Effector memory CD8-positive, alpha-beta T cell (primary cell): ENCODE measurements at regions not wholly inside any gene's neighbourhood (a gene's known extent, or its start where the extent isn't known, plus 50 kb on each side); places are given as distances from the start of the nearest gene placed in this dataset.

Experiments
- ATAC-seq: fragments of 150-1000 bp; cut with Tn5 transposase; replicated peaks from 2 replicates; pipeline ENCODE4 v1.10.0; 2021; ENCODE audit warnings: mild to moderate bottlenecking, moderate library complexity
- DNase-seq, 3 experiments: peaks; one replicate each; pipeline ENCODE4 v3.0.0; 2021
- H3K27ac Mint-ChIP-seq, 2 donors: one replicate each; pipeline ENCODE4 v1.8.0; 2022; ENCODE audit warnings: mild to moderate bottlenecking in 2 of 2, mixed read lengths in 2 of 2, moderate library complexity in 2 of 2
- H3K27me3 Mint-ChIP-seq, 2 donors: one replicate each; pipeline ENCODE4 v1.8.0; 2022; ENCODE audit warnings: mixed read lengths in 2 of 2
- H3K36me3 Mint-ChIP-seq: one replicate; pipeline ENCODE4 v1.8.0; 2022; ENCODE audit warnings: mild to moderate bottlenecking, moderate library complexity, mixed read lengths; ENCODE audit not compliant: insufficient read depth
- H3K4me1 Mint-ChIP-seq, 2 donors: one replicate each; pipeline ENCODE4 v1.8.0; 2022; ENCODE audit warnings: low read depth in 2 of 2, mixed read lengths in 2 of 2
- H3K4me3 Mint-ChIP-seq, 2 donors: one replicate each; pipeline ENCODE4 v1.8.0; 2022; ENCODE audit warnings: mild to moderate bottlenecking in 2 of 2, mixed read lengths in 2 of 2, moderate library complexity in 2 of 2
- H3K9me3 Mint-ChIP-seq, 2 donors: one replicate each; pipeline ENCODE4 v1.8.0; 2022; ENCODE audit warnings: mixed read lengths in 2 of 2

DNA sequence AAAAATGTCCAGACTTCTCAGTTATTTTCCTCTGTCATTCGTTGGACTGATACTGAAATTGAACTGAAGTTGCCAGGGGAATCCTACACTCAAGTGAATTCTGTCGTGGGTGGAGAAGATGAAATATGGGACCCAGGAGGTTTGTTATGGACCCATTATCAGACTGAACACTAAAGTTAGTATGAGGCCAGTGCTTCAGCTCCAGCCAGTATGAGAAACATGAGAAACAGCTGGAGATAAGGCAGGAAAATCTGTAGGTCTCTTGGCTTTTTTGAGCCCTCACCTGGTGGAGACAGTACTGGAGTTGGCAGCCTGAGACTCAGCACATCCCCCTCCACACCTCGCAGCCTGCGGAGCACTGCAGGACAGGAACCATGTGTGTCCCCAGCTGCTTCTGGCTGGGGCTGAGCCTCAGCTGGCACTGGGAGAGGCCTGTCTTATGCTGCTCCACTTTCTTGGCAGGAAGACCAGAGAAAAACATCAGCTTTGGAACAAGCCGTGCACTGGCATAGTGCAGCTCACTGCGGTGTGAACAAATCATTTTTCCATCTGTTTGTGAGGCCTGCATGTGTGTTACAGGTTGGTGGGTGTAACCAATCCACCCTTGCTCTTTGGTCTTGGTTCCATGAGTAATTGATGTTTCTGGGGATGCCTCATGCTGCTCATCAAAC is 641.0 kb downstream of the FGF9 start:
- H3K9me3 Mint-ChIP-seq, result peaks cover 0 to 3% of the 10 kb centered on the region in 2 donors
- no peak overlapping the region for H3K4me3 Mint-ChIP-seq
- peaks cover 5 to 8% of the 10 kb centered on the region in 2 donors for H3K27me3 Mint-ChIP-seq
- ATAC-seq (no peak), DNase-seq (no peak)
- no peaks in the 10 kb centered on the region for H3K4me1 Mint-ChIP-seq
- no peak overlapping the region for H3K27ac Mint-ChIP-seq
- no peaks in the 10 kb centered on the region for H3K36me3 Mint-ChIP-seq

DNA sequence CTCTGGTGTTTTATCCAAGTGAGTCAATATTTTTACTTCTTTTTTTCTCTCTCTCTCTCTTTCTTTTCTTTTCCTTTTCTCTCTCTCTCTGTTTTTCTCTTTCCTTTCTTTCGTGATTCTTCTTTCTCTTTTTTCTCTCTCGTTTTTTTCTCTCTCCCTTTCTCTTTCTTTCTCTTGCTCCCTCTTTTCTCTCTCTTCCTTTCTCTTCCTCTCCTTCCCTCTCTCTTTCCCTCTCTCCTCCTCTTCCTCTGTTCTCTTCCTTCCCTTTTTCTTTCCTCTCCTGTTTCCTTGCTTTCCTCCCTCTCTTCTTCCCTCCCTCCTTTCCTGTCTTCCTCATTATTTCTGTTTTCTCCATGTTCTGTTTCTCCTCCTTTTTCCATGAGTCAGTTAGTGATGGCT is 641.5 kb downstream of the FGF9 start:
- Mint-ChIP-seq H3K4me3 (no peak overlapping the region), H3K27ac (no peak overlapping the region), H3K4me1 (no peaks in the 10 kb centered on the region), H3K36me3 (no peaks in the 10 kb centered on the region), H3K27me3 (peaks cover 3 to 6% of the 10 kb centered on the region in 2 donors), H3K9me3 (peaks cover 0 to 2% of the 10 kb centered on the region in 2 donors)
- ATAC-seq, result no peak
- DNase-seq, result no peak

DNA sequence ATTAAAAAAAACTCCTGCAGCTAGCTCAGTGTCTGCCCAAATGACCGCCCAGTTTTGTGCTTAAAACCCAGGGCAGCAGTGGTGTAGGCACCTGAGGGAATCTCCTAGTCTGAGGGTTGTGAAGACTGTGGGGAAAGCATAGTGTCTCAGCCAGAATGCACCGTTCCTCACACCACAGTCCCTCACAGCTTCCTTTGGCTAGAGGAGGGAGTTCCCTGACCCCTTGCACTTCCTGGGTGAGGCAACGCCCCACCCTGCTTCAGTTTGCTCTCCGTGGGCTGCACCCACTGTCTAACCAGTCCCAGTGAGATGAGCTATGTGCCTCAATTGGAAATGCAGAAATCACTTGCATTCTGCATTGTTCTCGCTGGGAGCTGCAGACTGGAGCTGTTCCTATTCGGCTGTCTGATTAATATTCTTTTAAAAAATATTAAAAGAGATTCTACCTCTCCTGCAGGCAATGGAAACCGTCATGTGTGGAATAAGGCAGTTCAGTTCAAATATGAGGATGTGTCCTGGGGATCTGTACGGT is 645.7 kb downstream of the FGF9 start:
- Mint-ChIP-seq H3K4me1 (no peaks in the 10 kb centered on the region), H3K9me3 (no peaks in the 10 kb centered on the region), H3K27me3 (peaks cover 17% of the 10 kb centered on the region in 2 donors), H3K4me3 (no peak overlapping the region), H3K27ac (no peak overlapping the region), H3K36me3 (no peaks in the 10 kb centered on the region)
- DNase-seq (no peak), ATAC-seq (no peak)

DNA sequence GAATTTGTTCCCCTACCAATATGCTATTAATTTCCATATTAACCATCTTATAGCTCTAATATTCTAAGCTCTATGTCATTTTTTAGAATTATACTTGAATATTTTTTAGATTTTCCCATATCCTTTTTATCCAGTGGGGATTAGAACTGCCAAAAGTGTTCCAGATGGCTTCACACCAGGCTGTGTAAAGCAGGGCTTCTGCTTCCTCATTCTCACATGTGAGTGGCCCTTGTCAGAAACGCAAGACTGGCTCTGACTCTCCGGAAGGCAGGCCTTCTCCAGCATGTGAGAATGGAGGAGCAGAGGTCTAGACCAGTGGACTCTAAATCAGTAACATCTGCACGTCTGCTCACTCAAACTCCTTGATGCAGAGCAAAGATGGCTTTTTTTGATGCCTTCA is 650.1 kb downstream of the FGF9 start:
- Mint-ChIP-seq H3K4me3 (no peak overlapping the region), H3K9me3 (no peaks in the 10 kb centered on the region), H3K27ac (no peak overlapping the region), H3K36me3 (no peaks in the 10 kb centered on the region), H3K27me3 (peaks cover 28 to 36% of the 10 kb centered on the region in 2 donors), H3K4me1 (no peaks in the 10 kb centered on the region)
- ATAC-seq (no peak), DNase-seq (no peak)

DNA sequence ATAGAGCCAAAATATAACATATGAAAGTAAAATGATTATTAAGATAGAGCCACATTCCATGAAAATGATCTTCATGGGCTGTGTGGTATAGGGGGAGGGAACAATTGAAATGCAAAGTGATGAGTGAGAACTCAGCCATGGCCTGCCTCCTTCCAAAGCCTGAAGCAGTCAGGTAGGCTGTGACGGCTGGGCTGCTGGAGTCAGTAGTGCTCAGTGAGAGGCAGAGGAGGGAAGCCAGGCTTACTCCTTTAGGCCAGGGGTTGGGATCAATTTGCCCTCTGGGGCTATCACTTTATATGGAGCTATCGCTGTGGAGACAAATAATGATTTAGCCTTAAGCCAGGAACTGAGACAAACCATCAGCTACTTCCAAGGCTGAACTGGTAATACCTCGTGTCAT is 654.9 kb downstream of the FGF9 start:
- H3K4me3 Mint-ChIP-seq, result no peak overlapping the region
- H3K9me3 Mint-ChIP-seq, result no peaks in the 10 kb centered on the region
- H3K4me1 Mint-ChIP-seq, result no peaks in the 10 kb centered on the region
- H3K27me3 Mint-ChIP-seq, result peaks cover 12 to 21% of the 10 kb centered on the region in 2 donors
- H3K27ac Mint-ChIP-seq, result no peak overlapping the region
- no peak for ATAC-seq
- no peaks in the 10 kb centered on the region for H3K36me3 Mint-ChIP-seq
- DNase-seq, result no peak

DNA sequence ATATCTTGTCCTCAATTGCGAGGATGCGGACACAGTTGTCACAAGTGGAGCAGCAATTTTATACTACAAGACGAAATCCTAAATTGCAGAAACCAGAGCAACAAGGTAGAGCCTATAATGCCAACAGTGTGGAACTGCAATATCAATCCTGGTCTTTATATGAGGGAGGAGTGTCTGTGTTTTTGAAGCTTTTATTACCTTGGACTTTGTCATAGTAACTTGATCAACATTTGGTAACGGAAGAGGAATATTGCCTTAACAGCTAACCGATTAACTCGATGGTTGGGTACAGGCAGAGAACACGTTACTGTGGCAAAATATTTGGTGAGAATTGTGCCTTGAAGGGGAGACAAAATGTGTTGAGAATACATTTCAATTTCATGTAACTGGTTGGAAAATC is 661.5 kb downstream of the FGF9 start:
- no peak for ATAC-seq
- no peak overlapping the region for H3K27ac Mint-ChIP-seq
- H3K4me3 Mint-ChIP-seq, result no peak overlapping the region
- H3K36me3 Mint-ChIP-seq, result no peaks in the 10 kb centered on the region
- DNase-seq, result no peak
- H3K9me3 Mint-ChIP-seq, result peaks cover 0 to 4% of the 10 kb centered on the region in 2 donors
- no peaks in the 10 kb centered on the region for H3K4me1 Mint-ChIP-seq
- H3K27me3 Mint-ChIP-seq, result no peaks in the 10 kb centered on the region

DNA sequence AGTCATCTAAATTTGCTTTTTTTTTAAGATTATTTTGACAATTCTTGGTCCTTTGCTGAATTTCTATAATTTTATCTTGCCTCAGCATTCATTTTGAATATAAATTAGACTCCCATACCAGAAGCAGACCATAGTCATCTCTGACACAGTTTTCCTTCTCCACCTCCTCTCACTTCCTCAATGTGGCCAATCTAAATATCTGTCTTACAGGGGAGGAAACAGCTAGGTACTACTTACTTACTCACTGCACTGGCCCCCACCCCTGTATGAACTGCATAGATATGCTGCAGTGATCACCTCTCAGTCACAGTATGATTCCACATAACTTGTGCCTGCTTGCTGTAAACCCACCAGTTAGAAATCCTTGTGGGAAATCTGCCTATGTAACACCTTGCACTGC is 665.6 kb downstream of the FGF9 start:
- no peak for ATAC-seq
- no peak overlapping the region for H3K4me3 Mint-ChIP-seq
- H3K27me3 Mint-ChIP-seq, result peaks cover 0 to 10% of the 10 kb centered on the region in 2 donors
- H3K4me1 Mint-ChIP-seq, result no peaks in the 10 kb centered on the region
- no peak for DNase-seq
- H3K27ac Mint-ChIP-seq, result no peak overlapping the region
- H3K9me3 Mint-ChIP-seq, result peaks cover 0 to 9% of the 10 kb centered on the region in 2 donors
- no peaks in the 10 kb centered on the region for H3K36me3 Mint-ChIP-seq

DNA sequence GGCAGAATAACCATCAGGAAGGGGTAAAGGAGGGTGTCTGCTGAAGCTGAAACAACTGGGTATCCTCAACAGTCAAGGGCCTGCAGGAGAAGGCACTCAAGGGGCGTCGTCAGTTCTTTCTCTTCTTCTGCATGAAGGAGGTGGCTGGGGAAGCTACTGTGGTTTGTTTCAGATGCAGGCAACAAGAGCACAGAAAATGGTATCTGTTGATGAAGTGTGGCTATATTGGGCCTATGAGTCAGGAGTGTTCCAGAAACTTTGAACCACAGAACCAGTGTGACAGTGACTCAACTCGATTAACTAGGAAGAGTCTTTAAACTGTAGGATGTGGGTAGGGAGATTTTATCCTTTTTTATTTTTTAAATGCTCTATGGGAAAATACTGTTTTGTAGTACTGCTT is 686.3 kb downstream of the FGF9 start:
- no peaks in the 10 kb centered on the region for H3K36me3 Mint-ChIP-seq
- H3K27ac Mint-ChIP-seq, result no peak overlapping the region
- no peaks in the 10 kb centered on the region for H3K4me1 Mint-ChIP-seq
- no peak overlapping the region for H3K4me3 Mint-ChIP-seq
- peaks cover 0 to 8% of the 10 kb centered on the region in 2 donors for H3K9me3 Mint-ChIP-seq
- DNase-seq (no peak), ATAC-seq (no peak)
- H3K27me3 Mint-ChIP-seq, result no peaks in the 10 kb centered on the region

DNA sequence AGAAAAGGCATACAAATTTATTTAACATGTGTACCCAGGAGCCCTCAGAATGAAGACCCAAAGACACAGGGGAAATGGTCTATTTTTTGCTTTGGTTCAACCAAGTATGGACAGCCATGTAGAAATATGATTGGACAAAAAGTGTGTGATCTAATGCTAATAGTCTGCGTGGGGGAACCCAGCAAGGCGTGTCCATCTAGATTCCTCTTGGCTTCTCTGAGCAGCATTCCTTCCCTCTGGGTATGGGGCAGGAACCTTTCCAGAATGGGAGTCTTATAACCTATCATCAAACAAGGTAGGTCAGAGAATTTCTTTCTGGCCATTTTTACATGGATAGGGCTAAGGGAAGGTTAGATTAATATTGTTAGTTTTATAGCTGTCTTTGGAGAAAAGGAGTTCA is 698.2 kb downstream of the FGF9 start:
- H3K27me3 Mint-ChIP-seq, result no peaks in the 10 kb centered on the region

DNA sequence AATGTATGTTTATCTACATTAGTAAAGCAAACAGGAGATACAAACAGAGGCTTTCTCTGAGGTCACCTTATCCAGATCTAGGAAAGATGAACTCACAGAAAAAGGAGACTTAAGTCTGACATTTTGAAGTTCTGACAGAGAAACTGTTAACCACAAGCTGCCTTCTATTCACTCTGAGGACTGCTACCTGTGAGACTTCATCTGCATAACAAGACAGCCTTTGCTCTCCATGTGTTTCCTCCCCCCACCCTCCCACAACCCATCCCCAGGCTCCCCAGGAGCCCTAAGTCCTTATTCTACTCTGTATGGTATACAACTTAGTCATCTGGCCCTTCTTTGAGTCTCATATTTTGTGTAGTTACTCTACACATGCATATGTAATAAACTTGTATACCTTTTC is 699.0 kb downstream of the FGF9 start:
- ATAC-seq (no peak), DNase-seq (no peak)
- H3K36me3 Mint-ChIP-seq, result no peaks in the 10 kb centered on the region
- H3K9me3 Mint-ChIP-seq, result peaks cover 0 to 5% of the 10 kb centered on the region in 2 donors
- no peaks in the 10 kb centered on the region for H3K27me3 Mint-ChIP-seq
- H3K4me3 Mint-ChIP-seq, result no peak overlapping the region
- no peaks in the 10 kb centered on the region for H3K4me1 Mint-ChIP-seq
- no peak overlapping the region for H3K27ac Mint-ChIP-seq

More for the DNA sequence above, 698.2 kb downstream of the FGF9 start:
- Mint-ChIP-seq H3K9me3 (peaks cover 0 to 5% of the 10 kb centered on the region in 2 donors), H3K4me1 (no peaks in the 10 kb centered on the region), H3K27ac (no peak overlapping the region), H3K4me3 (no peak overlapping the region), H3K36me3 (no peaks in the 10 kb centered on the region)
- no peak for DNase-seq
- no peak for ATAC-seq

DNA sequence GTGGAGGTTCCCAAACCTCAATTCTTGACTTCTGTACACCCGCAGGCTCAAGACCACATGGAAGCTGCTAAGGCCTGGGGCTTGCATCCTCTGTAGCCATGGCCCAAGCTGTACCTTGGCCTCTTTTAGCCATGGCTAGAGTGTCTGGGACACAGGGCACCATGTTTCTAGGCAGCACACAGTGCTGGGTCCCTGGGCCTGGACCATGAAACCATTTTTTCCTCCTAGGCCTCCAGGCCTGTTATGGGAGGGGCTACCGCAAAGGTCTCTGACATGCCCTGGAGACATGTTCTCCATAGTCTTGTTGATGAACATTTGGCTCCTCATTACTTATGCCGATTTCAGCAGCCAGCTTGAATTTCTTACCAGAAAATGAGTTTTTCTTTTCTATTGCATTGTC is 701.4 kb downstream of the FGF9 start:
- DNase-seq, result no peak
- Mint-ChIP-seq H3K27ac (no peak overlapping the region), H3K9me3 (peaks cover 0 to 5% of the 10 kb centered on the region in 2 donors)

DNA sequence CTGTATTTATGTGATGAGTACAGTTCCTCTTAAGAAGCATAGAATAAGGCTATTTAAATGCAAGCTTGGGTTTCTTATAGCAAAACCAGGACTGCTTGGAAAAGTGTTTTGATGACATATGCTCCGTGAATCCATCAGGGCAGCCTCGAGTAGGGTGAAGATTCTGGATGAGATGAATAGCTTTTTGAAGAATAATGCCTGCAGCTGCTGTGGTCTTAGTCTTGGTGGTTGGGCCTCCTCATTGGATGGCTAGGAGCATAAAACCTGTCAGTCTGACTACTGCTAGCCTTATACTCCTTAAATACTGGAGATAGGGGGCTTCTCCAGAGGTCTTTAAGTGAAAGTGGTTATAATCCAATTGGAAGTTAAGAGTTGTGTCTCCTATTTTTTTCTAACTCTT is 704.3 kb downstream of the FGF9 start:
- H3K27ac Mint-ChIP-seq, result no peak overlapping the region
- no peak for ATAC-seq

More for the DNA sequence above, 701.4 kb downstream of the FGF9 start:
- Mint-ChIP-seq H3K4me1 (no peaks in the 10 kb centered on the region), H3K36me3 (no peaks in the 10 kb centered on the region), H3K27me3 (no peaks in the 10 kb centered on the region), H3K4me3 (no peak overlapping the region)
- no peak for ATAC-seq

DNA sequence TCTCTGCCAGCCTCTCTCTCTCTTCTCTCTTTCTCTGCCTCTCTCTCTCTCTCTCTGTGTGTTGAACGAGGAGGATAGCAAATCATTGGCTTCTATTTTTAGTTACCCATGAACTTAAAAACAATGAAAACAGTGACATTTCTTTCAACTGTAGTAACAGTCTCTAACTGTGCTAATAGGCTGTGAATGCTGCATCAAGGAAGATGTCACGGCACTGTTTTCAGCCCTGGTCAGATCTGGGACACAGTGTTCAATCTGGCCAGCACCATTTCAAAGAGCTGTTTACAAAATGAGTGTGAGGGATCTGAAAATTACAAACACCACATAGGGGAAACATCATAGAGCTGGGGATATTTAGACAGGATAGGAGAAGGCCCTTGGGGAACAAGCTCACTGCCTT is 717.0 kb downstream of the FGF9 start:
- ATAC-seq, result no peak
- no peak for DNase-seq
- no peak overlapping the region for H3K27ac Mint-ChIP-seq
- H3K36me3 Mint-ChIP-seq, result no peaks in the 10 kb centered on the region
- peaks cover 0 to 2% of the 10 kb centered on the region in 2 donors for H3K9me3 Mint-ChIP-seq
- peaks cover 0 to 3% of the 10 kb centered on the region in 2 donors for H3K4me1 Mint-ChIP-seq
- H3K27me3 Mint-ChIP-seq, result peaks cover 6 to 8% of the 10 kb centered on the region in 2 donors
- H3K4me3 Mint-ChIP-seq, result no peak overlapping the region

More for the DNA sequence above, 704.3 kb downstream of the FGF9 start:
- Mint-ChIP-seq H3K36me3 (no peaks in the 10 kb centered on the region), H3K27me3 (no peaks in the 10 kb centered on the region), H3K4me3 (no peak overlapping the region), H3K9me3 (peaks cover 8% of the 10 kb centered on the region in 2 donors), H3K4me1 (no peaks in the 10 kb centered on the region)
- no peak for DNase-seq

DNA sequence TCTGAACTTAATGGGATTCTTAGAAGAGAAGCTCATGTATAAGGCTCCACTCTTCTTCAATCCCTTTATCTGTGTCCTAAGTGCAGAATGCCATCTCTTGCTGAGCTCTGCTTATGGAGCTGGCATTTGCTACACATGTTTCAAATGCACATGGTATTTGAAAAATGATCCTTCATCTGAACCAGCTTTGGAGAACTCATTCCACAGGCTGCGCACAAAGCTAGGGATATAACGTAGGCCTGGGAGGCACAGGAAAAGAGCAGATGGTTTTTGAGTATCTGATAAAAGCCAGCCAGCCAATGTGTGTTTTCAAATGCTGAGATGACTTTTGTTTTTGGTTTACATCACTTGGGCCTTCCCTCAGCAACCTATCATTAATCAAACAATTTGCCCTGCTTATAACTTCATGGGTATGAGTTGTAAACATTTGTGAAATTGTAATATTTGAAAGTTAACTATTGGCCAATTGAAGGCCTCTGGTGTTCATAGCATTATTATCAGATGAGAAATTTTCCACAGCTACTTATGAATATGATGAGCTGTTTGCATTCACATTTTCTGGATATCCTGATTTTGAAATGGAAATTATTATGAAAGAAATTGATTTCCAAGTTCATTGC is 729.0 kb downstream of the FGF9 start:
- Mint-ChIP-seq H3K36me3 (no peaks in the 10 kb centered on the region), H3K4me1 (no peaks in the 10 kb centered on the region), H3K4me3 (no peak overlapping the region), H3K27me3 (peaks cover 0 to 9% of the 10 kb centered on the region in 2 donors), H3K27ac (no peak overlapping the region), H3K9me3 (peaks cover 0 to 1% of the 10 kb centered on the region in 2 donors)
- ATAC-seq (no peak), DNase-seq (no peak)
